ENCODE measurements at regions not wholly inside any gene's neighbourhood (a gene's known extent, or its start where the extent isn't known, plus 50 kb on each side); places are given as distances from the start of the nearest gene placed in this dataset.

GRCh38 chrX:5236096-5236495 is 992.6 kb downstream of the NLGN4X start:
- no peak for TF ChIP-seq CTCF (IDR thresholded peaks at IDR 0.05)
- no peak for TF ChIP-seq POLR2A (IDR thresholded peaks at IDR 0.05)
- no peak for TF ChIP-seq POLR2AphosphoS5 (IDR thresholded peaks at IDR 0.05)
- TF ChIP-seq EP300 (IDR thresholded peaks at IDR 0.05), result no peak

Data from sigmoid colon (tissue), 4 donors.